Smooth muscle cell (in vitro differentiated cells): ENCODE measurements at regions not wholly inside any gene's neighbourhood (a gene's known extent, or its start where the extent isn't known, plus 50 kb on each side); places are given as distances from the start of the nearest gene placed in this dataset.

Source experiments
- DNase-seq: peaks from one replicate; lab custom pipeline; 2025; ENCODE audit not compliant: unreplicated experiment; lab: John Stamatoyannopoulos, UW
- H2AFZ ChIP-seq: fragments of 200-600 bp; sonication (generic); 2 replicates; pipeline ENCODE4 v1.6.0; 2016; ENCODE audit warnings: antibody characterized with exemption, low read depth, mild to moderate bottlenecking
- H3F3A ChIP-seq: fragments of 200-600 bp; sonication (generic); 2 replicates; pipeline ENCODE4 v1.6.0; 2017; ENCODE audit warnings: antibody characterized with exemption, low read depth
- H3K27ac ChIP-seq: fragments of 200-600 bp; sonication (generic); 2 replicates; pipeline ENCODE4 v1.5.1; 2016; ENCODE audit warnings: low read depth, mild to moderate bottlenecking
- H3K27me3 ChIP-seq: fragments of 200-600 bp; sonication (generic); 2 replicates; pipeline ENCODE4 v1.6.1; 2016; ENCODE audit warnings: low read depth, mild to moderate bottlenecking
- H3K36me3 ChIP-seq: fragments of 200-600 bp; sonication (generic); 2 replicates; pipeline ENCODE4 v1.5.1; 2016; ENCODE audit warnings: low read depth
- H3K4me1 ChIP-seq: fragments of 200-600 bp; sonication (generic); 2 replicates; pipeline ENCODE4 v1.5.1; 2016; ENCODE audit warnings: low read depth
- H3K4me2 ChIP-seq: fragments of 200-600 bp; sonication (generic); 2 replicates; pipeline ENCODE4 v1.6.0; 2016; ENCODE audit warnings: mild to moderate bottlenecking
- H3K4me3 ChIP-seq: fragments of 200-600 bp; sonication (generic); 2 replicates; pipeline ENCODE4 v1.5.1; 2016; ENCODE audit warnings: mild to moderate bottlenecking
- H3K79me2 ChIP-seq: fragments of 200-600 bp; sonication (generic); 2 replicates; pipeline ENCODE4 v1.6.0; 2016; ENCODE audit warnings: low read depth, mild to moderate bottlenecking
- H3K9ac ChIP-seq: fragments of 200-600 bp; sonication (generic); 2 replicates; pipeline ENCODE4 v1.6.0; 2016; ENCODE audit warnings: low read depth
- H3K9me3 ChIP-seq: fragments of 200-600 bp; sonication (generic); replicated peaks from 2 replicates; pipeline ENCODE4 v1.5.1; 2016; ENCODE audit warnings: low read depth
- H4K20me1 ChIP-seq: fragments of 200-600 bp; sonication (generic); 2 replicates; pipeline ENCODE4 v1.6.0; 2016; ENCODE audit warnings: low read depth
- WGBS: methylation state at CpG from one replicate; pipeline ENCODE4 v1.1.7; 2016; ENCODE audit warnings: low lambda C conversion rate; 5-methylcytosine and 5-hydroxymethylcytosine counted together
- TF ChIP-seq, protein P1 (sequence below): fragments of 200-600 bp; sonication (generic); IDR thresholded peaks from 2 replicates; pipeline ENCODE4 v1.5.1; 2017; ENCODE audit warnings: borderline replicate concordance, mild to moderate bottlenecking, antibody characterized with exemption; ENCODE audit not compliant: insufficient read depth, poor library complexity, severe bottlenecking

DNA sequence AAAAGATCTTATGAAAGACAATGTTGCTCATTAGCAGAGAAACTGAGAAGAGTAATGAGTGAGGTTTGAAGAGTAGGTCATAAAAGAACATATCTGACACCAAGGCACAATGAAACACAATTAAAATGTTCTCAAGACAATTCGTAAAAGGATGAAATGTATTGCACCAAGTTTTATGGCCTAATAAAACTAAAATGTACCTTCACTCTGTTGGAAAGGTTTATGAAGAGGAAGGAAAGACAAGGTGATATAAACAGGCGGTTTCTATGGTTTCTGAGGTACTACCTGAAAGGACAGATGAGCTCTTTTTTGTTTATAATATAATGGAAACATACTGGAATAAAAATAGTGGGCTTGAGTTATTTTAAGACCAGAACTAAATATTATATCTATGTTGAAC, 821.3 kb downstream of the TAF11L14 start:
- no peaks in the 10 kb centered on the region for H3K36me3 ChIP-seq
- no peak overlapping the region for H3K27ac ChIP-seq
- no peak overlapping the region for H3K4me3 ChIP-seq
- no peaks in the 10 kb centered on the region for H3K27me3 ChIP-seq
- TF ChIP-seq, protein P1, sequence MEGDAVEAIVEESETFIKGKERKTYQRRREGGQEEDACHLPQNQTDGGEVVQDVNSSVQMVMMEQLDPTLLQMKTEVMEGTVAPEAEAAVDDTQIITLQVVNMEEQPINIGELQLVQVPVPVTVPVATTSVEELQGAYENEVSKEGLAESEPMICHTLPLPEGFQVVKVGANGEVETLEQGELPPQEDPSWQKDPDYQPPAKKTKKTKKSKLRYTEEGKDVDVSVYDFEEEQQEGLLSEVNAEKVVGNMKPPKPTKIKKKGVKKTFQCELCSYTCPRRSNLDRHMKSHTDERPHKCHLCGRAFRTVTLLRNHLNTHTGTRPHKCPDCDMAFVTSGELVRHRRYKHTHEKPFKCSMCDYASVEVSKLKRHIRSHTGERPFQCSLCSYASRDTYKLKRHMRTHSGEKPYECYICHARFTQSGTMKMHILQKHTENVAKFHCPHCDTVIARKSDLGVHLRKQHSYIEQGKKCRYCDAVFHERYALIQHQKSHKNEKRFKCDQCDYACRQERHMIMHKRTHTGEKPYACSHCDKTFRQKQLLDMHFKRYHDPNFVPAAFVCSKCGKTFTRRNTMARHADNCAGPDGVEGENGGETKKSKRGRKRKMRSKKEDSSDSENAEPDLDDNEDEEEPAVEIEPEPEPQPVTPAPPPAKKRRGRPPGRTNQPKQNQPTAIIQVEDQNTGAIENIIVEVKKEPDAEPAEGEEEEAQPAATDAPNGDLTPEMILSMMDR, result no peak
- DNase-seq, result no peak
- H3K4me1 ChIP-seq, result no peaks in the 10 kb centered on the region
- H3K9me3 ChIP-seq, result no peaks in the 10 kb centered on the region
- WGBS, result 66% methylated on average over 2 of the region's 2 CpGs
- no peaks in the 10 kb centered on the region for H3K79me2 ChIP-seq
- H2AFZ ChIP-seq, result no peak overlapping the region
- no peaks in the 10 kb centered on the region for H4K20me1 ChIP-seq
- H3K9ac ChIP-seq, result no peak overlapping the region
- H3F3A ChIP-seq, result no peaks in the 10 kb centered on the region
- H3K4me2 ChIP-seq, result no peak overlapping the region

DNA sequence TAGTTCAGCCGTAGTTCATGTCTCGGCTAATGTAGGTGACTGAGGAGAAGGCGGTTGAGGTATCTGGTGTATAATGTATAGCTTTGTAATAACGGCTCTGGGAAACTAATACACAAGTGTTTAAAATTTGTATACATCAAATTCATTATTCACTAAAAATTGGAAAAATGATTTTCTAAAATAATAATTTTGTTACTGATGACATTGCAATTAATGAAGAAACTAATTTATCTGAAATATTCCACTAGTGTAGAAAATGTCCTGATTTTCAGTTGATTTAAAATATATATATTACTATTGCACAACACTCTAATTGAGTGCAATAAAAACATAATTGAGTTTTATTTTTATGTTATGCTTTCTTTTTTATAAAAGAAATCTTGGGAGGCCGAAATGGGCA, 823.0 kb downstream of the TAF11L14 start:
- no peak overlapping the region for H3K9ac ChIP-seq
- WGBS, result 99% methylated on average over 5 of the region's 5 CpGs

DNA sequence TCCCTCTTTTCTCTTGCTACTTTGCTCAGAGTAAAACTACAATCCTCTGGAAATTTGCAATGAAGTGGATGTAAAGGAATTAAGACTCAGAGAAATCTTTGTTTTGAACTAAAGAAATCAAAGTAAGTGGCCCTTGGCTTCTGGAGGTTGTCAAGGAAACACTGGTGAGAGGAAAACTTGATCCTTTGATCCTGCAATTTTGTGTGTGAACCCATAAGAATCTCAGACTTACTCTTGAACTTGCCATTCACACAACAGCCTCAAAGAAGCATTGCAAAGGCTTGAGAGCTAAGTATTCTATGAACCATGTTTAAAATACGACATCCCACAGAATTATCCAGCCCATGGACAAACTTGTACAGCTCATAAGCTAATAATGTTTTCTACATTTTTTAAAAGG, 827.5 kb downstream of the TAF11L14 start:
- TF ChIP-seq, protein P1, result no peak
- H3K36me3 ChIP-seq, result no peaks in the 10 kb centered on the region
- no peaks in the 10 kb centered on the region for H3K4me1 ChIP-seq
- H3K27ac ChIP-seq, result no peak overlapping the region
- H4K20me1 ChIP-seq, result no peaks in the 10 kb centered on the region
- DNase-seq, result no peak
- no peak overlapping the region for H3K9ac ChIP-seq
- H3K9me3 ChIP-seq, result no peaks in the 10 kb centered on the region
- H3K4me2 ChIP-seq, result no peak overlapping the region
- no peak overlapping the region for H2AFZ ChIP-seq
- H3F3A ChIP-seq, result no peaks in the 10 kb centered on the region
- no peaks in the 10 kb centered on the region for H3K27me3 ChIP-seq
- 37% methylated on average over 1 of the region's 1 CpG for WGBS
- H3K4me3 ChIP-seq, result no peak overlapping the region
- H3K79me2 ChIP-seq, result no peaks in the 10 kb centered on the region

More for the DNA sequence above, 823.0 kb downstream of the TAF11L14 start:
- no peaks in the 10 kb centered on the region for H3K79me2 ChIP-seq
- no peak overlapping the region for H2AFZ ChIP-seq
- no peaks in the 10 kb centered on the region for H4K20me1 ChIP-seq
- H3K4me2 ChIP-seq, result no peak overlapping the region
- H3F3A ChIP-seq, result no peaks in the 10 kb centered on the region
- H3K4me1 ChIP-seq, result no peaks in the 10 kb centered on the region
- TF ChIP-seq, protein P1, result no peak
- H3K4me3 ChIP-seq, result no peak overlapping the region
- H3K27ac ChIP-seq, result no peak overlapping the region
- H3K36me3 ChIP-seq, result no peaks in the 10 kb centered on the region
- no peaks in the 10 kb centered on the region for H3K9me3 ChIP-seq
- DNase-seq, result no peak
- no peaks in the 10 kb centered on the region for H3K27me3 ChIP-seq

DNA sequence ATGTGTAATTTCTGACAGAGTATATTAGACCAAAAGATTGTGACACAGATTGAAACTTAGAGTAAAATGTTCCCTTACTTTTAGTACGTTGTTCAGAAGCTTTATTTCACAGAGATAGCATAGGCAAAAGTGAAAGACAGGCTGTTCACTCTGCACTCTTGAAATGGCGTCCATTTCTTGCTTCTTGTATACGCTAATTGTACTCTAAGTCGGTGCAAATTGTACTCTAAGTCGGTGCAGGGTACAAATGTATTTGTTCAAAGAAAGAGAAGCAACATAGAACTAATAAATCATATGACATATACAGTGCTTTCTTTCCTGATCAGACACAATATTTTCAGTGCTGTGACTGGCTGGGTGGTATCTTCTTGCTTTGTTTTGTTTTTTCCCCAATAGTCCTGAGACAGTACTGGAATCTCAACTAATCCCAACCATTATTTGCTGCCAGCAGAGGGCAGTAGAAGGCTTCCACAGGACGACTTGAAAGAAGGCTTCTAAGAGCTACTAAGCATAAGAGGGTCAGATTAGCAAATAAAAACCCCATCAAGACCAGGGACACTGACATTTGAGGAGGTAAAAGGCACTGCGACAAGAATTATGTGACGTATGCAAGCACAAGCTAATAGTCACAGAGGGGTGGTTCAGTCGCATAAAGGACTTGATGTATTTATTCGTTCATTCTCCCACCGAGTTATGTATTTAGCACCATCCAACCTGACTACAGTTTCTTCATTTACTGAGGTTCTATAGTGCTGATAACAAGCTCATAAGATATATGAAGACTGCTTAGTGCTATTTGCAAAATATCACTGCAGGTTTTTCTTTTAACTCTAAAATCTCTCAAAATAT, 831.8 kb downstream of the TAF11L14 start:
- WGBS, result 65% methylated on average over 11 of the region's 11 CpGs
- H3K4me1 ChIP-seq, result no peaks in the 10 kb centered on the region
- no peaks in the 10 kb centered on the region for H4K20me1 ChIP-seq
- no peaks in the 10 kb centered on the region for H3K36me3 ChIP-seq
- no peaks in the 10 kb centered on the region for H3K79me2 ChIP-seq
- DNase-seq, result no peak
- TF ChIP-seq, protein P1, result peak; percentile 61
- H3F3A ChIP-seq, result no peaks in the 10 kb centered on the region
- H3K9ac ChIP-seq, result no peak overlapping the region
- no peak overlapping the region for H3K27ac ChIP-seq
- H3K4me3 ChIP-seq, result no peak overlapping the region
- no peaks in the 10 kb centered on the region for H3K27me3 ChIP-seq
- H3K4me2 ChIP-seq, result no peak overlapping the region
- no peak overlapping the region for H2AFZ ChIP-seq
- no peaks in the 10 kb centered on the region for H3K9me3 ChIP-seq
